GM18499 (cell line): ENCODE measurements at regions not wholly inside any gene's neighbourhood (a gene's known extent, or its start where the extent isn't known, plus 50 kb on each side); places are given as distances from the start of the nearest gene placed in this dataset.

Experiments used
- ATAC-seq: cut with Tn5 transposase; IDR thresholded peaks from one replicate; pipeline ENCODE4 v1.9.1; 2021; ENCODE audit warnings: moderate number of reproducible peaks; ENCODE audit not compliant: insufficient read depth, unreplicated experiment

DNA sequence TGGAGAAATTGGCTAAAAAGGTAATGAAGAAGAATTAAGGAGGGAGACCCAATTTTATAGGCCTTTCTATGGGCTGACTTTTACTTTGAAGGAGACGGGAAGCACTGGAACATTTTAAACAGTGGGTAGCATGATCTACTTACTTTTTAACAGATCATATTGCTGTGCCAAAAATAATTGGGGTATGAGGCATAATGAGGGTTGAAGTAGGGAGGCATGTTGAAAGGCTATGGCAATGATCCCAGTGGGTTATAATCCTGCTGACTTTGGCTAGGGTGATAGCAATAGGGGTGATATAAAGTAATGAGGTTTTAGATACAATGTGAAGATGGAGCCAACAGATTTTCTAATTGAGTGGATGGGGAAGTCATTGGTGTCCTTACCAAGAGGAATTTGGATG is 73.2 kb downstream of the GPR37 start:
- ATAC-seq = no peak

DNA sequence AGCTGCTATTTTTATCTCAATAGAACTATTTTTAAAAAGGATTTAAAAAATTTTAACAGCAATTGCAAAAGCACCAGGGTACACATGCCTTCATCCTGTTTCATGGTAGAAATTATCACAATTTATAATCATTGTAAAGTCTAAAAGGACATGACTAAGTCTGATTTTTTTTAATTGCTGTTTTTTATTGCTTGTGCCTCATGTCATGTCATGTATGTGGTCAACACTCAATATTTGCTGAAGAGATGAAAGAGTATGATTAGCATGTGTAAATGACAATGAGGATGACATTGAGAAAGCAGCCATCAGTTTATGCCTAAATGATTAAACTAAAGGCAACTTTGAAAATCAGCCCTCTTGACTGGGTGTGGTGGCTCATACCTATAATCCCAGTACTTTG is 74.8 kb downstream of the GPR37 start:
- no peak for ATAC-seq

DNA sequence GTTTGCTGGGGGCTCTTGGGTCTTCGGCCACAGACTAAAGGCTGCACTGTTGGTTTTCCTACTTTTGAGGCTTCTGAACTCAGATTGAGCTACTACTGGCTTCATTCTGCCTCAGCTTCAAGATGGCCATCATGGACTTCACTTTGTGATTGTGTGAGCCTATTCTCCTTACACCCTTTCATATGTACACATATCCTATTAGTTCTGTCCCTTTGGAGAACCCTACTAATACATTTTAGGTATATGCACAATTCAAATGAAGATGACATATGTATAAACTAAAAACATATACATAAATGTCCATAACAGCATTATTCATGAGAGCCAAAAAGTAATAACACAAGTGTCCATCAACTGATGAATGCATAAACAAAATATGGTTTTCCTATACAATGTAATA is 75.7 kb downstream of the GPR37 start:
- no peak for ATAC-seq

DNA sequence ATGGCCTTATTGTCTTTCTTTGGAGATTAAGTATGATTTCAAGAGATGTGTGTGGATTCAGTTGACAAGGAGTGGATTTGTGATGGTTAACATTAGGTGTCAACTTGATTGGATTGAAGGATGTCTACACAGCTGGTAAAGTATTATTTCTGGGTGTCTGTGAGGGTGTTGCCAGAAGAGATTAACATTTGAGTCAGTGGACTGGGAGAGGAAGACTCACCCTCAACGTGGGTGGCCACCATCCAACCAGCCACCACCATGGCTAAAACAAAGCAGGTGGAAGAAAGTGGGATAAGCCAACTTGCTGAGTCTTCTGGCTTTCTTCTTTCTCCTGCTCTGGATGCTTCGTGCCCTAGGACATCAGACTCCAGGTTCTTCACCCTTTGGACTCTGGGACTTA is 76.1 kb downstream of the GPR37 start:
- ATAC-seq = no peak

DNA sequence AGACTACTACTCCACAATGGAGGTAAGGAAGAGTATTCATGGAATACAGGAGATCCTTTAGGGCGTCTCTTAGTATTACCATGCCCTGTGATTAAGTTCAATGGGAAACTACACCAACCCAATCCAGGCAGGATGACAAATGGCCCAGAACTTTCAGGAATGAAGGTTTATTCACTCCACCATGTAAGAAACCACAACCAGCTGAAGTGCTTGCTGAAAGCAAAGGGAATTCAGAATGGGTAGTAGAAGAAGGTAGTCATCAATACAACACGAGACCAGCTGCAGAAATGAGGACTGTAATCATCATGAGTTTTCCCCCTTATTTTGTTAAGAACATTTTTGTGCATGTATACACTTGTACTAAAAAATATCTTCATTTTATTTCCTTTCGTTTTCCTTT is 76.6 kb downstream of the GPR37 start:
- ATAC-seq = no peak

DNA sequence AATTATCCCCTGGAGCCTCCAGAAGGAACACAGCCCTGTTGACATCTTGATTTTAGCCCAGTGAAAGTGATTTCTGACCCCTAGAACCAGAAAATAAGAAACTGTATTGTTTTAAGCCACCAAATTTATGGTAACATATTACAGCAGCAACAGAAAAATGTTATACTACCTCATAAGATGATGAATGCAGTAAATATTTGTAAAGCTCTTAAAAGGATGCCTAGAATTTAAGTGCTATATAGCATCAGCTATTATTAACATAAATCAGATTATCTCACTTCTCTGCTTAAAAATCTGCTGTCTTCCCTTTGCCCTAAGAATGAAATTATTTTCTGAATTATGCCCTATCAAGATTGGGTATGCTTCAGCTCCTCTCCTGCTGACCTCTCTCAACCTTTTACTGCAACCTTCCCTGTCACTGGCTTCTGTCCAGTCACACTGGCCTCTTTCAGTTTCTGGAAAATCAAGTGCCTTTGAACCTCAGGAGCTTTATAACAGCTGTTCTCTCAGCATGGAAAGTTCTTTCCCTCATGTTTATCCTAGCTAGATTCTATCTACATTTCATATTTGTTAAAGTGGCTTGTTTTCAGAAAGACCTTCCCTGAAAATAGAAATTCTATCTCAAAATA is 78.9 kb downstream of the GPR37 start:
- no peak for ATAC-seq

DNA sequence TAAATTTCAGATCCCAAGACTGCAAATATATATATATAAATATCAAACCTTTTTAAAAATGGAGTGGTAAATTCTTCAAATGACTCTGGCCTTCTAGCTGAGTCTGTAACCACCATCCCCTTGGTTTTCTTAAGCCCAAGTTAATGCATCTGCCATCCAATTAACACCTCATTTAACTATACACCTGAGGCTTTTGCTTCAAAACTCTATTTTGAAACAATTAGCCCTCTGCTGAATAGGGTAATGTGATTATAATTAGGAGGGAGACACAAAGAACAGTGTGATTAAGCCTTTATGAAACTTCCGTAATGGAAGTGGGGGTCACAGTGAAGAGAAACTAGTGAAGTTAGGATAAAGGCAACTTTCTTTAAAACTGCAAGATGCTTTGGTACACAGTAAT is 83.6 kb downstream of the GPR37 start:
- ATAC-seq = no peak

DNA sequence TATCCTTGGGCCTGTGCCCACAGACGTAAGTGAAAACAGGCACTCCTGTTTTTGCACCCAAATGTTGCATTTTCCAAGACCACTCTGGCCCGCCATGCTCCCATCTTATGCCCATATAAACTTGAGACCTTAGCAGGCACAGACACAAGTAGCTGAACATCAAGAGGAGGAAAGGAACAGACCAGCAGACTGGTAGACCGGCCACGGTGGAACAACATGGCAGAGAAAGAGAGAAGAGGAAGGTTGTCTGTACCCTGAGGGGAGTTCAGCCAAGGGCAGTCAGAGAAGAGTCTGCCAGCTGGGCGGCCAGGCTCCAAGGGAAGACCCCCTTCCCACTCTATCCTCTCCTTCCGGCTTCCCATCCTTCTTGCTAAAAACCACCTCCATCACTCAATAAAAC is 85.3 kb downstream of the GPR37 start:
- ATAC-seq = no peak

DNA sequence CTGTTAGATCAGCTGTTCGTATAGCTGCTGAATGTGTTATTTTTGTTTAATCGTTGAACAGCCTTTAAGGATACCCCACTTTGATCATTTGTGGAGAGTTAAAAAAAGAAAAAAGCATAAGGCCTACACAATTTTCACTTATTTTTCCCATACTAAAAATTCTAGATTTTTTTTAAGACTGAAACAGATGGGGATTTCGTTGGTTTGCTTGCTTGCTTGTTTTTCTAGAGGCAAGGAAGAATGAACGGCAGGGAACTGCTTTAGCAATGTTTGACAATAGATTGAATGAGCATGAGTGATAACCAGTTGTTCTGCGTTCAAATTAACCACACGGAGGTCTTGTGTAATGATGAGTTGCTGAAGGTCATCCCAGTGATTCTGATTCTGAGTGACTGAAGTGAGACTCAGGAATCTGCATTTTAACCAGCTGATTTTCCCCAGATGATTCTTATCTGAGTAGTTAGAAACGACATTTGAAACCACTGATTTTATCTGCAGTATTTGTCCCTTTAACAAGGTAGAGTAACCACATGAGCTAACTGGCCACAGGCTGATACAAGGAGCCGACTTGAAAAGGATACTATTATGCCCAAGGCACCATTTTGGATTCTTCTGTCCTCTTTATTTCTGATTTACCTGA is 85.9 kb downstream of the GPR37 start:
- no peak for ATAC-seq

DNA sequence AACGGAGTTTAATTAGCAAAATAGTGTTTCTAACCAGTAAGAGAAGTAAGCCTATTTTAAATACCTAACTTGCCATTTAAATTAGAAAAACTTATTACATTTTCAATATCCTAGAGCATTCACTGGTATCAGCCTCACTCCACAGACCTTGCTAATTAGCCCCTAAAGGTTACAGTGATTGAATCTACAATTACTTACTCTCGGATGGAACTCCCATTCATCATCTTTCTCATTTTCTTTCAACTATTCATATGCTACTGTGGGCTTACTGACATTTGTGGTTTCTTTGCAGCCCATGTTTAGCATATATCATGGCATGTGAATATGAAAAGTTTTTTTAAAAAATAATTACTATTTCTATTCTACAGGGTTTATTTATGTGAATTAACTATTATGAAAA is 86.4 kb downstream of the GPR37 start:
- ATAC-seq = no peak

DNA sequence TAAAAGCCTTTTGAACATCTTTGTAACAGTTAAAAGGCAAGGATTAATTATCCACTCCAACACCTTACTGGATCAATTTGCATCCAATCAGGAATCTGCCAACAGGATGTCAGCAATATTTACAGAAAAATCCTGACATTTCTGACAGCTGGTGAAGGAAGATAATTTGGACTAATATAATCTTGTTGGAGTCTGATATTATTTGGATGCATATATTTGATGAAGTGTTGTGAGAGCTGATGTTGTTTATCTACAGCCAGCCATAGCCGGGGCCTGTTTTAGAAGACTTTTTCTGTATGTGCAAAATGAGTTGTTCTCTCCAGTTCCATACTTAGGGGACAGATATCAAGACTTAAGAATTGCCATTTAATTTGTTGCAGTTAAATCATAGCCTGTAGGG is 91.1 kb downstream of the GPR37 start:
- ATAC-seq = no peak

DNA sequence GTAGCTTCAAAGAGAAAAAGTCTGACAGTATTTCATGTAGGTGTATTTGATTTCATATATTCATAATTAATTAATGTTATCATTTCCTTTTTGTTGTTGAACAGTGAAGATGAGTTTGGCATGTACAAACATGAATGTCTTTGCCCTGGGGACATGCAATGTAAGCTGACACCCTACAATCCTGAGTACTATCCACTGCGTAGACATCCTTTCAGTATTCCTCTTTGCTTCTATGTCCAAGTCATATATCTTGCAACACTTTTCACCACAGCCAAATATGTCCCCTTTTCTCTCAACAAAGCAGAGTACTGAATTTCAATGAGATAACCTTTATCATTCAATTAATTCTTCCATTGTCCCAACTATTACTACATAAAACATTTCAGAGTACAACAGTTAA is 93.6 kb downstream of the GPR37 start:
- ATAC-seq = no peak

DNA sequence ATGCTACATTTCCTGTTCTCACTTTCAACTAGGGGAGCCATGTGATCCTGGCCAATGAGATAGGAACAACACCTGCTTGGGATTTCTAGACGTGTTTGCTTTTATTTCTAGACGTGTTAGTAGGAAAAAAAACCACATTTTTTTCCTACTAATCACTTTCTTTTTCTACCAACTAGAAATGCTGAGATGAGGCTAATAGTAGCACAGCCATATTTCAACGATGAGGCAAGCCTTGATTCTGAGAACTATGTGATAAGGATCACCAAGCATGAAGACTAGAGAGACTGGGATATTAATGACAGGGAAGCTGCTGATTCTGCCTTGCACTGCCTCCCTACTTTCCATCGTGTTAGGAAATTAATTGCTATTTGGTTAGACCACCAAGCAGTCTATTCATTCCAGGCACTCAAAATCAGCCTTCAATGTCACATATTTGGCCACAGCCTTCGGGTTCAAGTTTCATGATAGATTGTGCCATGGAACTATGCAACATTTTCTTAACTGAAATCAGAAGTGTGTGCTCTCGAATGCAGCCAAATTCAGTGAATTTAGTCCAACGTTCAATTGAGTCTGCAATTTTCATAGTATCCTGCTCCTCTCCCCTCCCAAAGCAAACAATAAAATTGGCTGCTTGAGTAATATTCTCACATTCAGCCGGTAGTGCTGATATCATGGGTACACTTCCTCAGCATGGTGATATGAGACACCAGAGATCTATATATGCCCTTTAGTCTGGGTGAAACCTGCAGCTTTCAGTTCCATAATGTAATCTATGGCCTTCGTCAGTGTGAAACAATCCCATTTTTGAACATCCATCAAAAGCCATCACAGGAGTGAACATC is 98.1 kb downstream of the GPR37 start:
- ATAC-seq = no peak

DNA sequence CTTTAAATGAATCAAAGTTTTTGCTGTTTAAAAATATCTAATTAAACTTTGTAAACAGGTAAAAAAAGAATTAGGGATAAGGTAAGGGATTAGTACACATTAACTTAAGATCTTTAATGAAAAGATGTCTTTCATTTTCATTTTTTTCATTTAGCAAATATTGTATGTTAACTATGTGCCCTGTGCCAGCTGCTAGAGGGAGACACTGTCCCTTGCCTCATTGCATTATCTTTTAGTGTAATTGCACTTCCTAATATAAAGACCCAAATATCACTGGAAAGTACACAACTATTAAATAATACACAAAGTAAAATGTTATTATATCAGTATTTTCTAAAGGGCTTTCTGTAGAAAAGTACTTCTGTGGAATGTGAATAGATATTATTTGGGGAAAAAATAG is 102.7 kb downstream of the GPR37 start:
- ATAC-seq = no peak

DNA sequence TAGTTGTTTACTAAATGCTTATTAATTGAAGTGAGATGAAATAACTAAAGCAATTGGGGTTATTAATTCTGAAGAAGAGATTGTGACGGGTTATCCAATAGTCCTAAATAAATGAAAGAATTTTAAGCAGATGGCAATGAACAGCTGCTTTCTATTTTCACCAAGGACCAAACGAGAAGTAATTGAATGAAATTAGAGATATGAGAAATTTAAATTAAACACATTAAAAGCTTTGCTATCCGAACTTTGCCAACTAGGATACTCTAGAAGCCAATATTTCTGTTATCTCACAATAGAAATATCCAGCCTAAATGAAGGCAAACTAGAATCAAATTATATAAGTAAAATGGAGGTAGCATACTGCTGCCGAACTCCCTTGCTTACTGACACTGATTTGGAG is 103.2 kb downstream of the GPR37 start:
- no peak for ATAC-seq

DNA sequence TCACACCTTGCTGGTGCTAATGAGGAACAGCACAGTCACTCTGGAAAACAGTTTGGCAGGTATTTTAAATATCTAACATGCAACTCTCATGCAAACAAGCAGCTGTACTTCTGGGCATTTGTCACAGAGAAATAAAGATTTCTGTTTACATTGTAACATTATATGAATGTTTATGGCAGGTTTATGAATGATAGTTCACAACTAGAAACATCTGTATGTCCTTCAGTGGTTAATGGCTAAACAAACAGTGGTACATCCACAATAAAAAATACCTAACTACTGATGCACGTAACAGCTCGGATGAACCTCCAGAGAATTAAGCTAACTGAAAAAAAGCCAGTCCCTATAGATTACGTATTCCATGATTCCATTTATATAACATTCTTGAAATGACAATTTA is 109.6 kb downstream of the GPR37 start:
- ATAC-seq = no peak

DNA sequence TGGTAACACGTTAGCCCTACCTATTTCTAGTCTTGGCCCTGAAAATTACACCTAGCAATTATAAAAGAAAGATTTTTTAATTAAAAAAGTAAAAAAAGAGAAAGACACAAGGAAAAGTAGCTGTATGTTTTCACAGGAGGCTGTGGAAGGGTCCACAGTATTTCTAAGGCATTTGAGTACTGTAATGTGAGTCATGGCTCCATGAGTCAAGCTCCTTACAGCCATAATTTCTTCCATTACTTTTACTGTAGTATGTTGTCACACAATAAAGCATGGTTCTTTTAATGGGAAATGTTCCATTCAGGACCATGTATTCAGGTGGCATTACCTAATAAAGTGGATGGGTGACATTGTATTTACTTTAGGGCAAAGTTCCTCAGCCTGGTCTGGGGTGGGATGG is 113.4 kb downstream of the GPR37 start:
- ATAC-seq = no peak

DNA sequence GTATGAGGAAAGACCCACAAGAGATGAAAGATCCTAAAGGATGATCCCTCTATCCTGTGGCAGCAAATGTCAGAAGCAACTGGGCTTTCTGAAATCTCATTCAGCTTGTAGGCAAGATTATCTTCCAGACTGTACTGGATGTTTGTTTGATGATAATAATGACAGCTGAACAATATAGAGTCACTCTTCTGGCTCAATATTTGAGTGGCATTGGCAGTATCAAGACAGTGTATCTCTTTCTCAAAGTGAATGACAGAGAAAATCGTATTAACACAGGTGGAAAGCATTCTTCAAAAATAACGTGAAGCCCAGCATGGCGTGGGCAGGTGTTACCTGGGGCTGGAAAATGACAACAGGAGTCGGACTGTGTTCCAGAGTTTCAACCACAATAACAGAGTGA is 114.5 kb downstream of the GPR37 start:
- no peak for ATAC-seq

DNA sequence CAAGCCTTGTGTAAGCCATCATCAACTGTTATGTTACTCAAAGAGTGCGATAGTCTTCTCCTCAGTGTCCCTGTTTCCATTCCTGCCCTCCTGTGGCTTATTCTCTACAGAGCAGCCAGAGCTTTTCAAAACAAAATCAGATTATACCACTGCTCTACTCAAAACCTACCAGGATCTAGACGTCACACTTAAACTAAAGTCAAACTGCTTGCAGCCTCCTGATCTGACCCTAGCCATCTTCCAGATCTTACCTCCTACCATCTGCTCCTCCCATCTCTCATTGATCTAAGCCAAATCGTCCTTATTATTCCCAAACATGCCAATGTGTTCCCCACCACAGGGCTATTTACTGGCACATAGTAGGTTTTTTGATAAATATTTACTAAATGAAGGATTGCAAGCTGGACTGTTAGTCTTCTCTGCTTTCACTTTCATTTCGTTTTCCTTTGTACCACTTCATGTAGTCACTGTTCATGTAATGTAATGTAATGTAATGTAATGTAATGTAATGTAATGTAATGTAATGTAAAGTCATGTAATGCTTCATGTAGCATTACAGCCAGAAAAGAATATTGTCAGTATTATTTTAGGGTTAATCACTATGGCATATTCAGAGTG is 116.1 kb downstream of the GPR37 start:
- no peak for ATAC-seq

DNA sequence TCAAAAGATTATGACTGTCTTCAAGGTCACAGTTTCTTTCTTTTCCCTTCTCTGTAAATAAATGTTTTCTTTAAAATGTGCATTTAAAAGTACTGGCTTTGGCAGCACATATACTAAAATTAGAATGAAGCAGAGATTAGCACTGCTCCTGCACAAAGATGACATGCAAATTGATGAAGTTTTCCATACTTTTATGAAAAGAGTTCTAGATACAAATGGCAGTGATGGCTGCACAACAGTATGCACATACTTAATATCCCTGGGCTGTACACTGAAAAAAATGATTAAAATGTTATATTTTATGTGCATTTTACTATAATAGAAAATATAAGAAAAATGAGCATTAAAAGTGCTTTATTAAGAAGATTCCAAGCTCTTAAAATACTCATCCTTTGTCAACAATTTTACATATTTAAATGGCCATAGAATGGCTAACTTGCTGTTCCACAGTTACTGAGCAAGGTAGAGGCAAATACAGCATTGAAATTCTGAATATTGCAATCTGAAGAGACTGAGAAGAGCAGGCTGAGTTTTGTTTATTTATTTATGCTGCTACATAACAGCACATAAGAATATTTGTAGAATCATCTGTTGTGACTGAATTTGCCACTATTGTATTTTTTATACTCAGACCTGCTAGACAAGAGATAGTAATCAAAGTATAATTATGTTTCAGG is 117.8 kb downstream of the GPR37 start:
- no peak for ATAC-seq

DNA sequence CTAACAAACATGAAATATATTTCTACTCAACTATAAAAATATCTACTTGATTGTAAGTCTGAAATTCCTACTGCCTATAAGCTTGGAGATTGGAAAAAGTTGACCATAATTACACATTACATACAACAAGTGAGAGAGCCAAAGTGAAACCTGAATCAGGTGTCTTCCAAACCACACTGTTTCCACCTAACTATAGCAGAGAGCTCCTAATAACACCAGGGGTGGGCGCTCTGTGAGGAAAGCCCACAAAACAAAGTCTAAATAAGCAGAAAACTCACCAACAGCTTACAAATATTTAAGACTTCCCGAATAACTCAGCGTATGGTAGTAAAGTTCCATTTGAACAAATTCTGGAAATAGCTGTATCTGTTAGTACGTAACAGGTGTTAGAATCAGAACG is 119.9 kb downstream of the GPR37 start:
- ATAC-seq = no peak
